Fibroblast of peridontal ligament (primary cell): ENCODE measurements at regions not wholly inside any gene's neighbourhood (a gene's known extent, or its start where the extent isn't known, plus 50 kb on each side); places are given as distances from the start of the nearest gene placed in this dataset.

ENCODE experiments used
- DNase-seq: peaks from one replicate; pipeline ENCODE4 v3.0.0-alpha.2; 2010; ENCODE audit errors: extremely low read depth

DNA sequence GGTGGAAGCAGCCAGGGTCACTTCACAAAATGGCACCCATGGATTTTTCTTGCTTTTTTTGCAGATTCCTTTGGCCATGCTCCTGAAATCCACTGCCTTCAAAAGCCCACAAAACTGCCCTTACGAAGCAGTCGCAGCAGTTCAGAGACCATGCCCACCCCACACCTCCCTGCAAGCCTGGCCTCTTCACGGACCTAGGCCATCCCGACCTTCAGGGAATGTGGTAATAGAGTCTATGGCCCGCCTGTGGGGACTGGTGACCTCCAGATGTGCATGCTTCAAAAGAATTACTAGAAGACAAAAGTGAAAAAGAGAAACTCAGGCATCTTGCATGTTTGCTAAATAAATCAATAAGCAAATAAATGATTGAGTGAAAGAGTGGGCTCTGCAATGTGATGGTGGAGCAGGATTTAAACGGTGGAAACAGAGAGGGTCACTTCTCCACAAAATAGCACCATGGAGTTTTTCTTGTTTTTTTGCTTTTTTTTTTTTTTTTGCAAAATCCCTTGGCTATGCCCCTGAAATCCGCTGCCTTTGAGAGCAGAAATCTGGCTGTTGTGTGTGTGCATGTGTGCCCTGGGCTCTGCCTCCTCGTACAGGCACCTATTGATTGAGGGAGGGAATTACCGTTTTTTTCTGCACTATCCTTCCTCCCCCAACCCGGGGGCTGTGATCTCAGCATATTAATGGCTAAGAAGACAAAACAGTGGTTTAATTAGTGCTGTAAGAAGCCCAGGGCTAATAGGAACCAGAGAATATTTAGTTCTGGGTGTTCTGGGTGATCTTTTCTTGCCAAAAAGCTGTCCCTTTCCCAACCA, 107.4 kb downstream of the PXDC1 start:
- no peak for DNase-seq

DNA sequence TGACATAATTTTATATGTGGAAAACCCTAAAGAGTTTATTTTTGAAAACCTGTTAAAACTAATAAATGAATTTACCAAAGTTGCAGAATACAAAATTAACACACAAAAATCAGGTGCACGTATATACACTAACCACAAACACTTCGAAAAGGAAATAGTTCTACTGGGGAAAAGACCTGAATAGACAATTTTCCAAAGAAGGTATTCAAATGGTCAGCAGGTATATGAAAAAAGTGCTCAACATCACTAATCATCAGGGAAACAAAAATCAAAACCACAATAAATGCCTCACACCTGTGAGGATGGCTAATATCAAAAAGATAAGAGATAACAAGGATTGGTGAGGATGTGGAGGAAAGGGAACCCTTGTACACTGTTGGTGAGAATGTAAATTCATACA, 110.6 kb downstream of the PXDC1 start:
- no peak for DNase-seq

DNA sequence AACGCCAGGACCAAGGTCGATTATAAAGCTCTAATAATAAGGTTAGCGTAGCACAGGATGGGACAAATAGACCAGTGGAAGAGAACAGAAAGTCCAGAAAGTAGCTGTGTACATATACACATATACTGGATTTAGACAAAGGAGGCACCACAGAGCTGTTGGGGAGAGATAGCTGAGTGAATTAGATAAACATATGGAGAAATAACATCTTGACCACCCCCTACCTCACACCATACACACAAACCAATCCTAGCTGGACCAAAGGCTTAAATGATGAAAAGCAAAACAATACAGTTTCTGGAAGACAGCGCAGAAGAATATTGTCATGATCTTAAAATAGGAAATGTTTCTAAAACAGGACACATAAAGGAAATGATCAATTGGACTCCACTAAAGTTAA, 112.9 kb downstream of the PXDC1 start:
- no peak for DNase-seq

DNA sequence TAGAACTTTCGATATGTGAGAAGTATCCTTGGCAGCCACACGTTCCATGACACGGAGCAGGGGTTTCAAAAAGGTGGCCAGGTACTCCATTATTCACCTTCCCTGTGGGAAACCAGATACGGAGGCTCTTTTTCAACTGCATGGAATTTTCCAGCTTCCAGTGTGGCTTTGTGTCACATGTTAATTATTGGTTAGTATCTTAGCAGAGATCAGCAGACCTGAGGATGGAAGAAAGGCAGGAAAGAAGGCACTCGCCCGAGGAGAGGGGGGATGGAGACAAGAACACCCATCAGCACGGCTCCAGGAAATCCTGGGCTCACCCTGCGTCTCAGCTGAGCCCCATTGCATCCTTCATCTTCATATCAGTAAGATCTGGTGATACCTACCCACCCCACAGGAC, 115.5 kb downstream of the PXDC1 start:
- no peak for DNase-seq

DNA sequence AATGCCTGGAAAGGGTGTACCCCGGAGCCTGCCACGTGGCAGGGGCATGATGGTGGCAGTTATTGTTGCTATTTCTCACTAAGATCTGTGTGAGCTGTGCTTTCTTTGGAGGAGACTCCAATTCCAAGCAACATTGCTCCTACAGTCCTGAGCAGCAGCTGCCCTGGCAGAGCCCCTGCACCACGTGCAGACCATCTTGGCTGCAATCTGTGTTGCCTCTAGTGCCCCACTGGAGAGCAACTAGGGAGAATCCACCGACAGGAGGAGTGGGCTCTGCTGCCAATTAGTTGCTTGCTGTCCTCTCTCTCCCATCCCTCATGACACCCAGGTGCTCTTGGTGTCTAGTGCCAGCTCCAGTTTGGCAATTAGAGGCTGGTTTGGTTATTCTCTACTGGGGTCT, 116.0 kb downstream of the PXDC1 start:
- no peak for DNase-seq

DNA sequence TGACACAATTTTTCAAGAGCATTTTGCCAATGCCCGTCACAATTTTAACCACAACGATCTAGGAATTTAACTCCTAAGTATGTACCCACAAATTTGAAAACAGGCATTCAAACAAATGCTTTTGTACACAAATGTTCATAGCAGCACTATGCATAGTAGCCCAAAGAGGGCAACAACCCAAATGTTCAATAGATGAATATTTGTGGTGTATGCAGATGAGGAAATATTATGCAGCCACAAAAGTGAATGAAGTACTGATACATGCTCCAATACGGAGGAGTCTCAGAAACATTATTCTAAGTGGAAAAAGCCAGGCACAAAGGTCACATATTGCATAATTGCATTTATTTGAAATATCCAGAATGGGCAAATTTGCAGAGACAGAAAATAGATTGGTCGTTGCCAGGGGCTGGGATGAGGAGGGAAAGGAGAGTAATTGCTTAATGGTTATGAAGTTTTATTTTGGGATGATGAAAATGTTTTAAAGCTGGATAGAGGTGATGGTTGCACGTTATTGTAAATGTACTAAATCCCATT, 117.2 kb downstream of the PXDC1 start:
- peak; percentile 34 for DNase-seq

DNA sequence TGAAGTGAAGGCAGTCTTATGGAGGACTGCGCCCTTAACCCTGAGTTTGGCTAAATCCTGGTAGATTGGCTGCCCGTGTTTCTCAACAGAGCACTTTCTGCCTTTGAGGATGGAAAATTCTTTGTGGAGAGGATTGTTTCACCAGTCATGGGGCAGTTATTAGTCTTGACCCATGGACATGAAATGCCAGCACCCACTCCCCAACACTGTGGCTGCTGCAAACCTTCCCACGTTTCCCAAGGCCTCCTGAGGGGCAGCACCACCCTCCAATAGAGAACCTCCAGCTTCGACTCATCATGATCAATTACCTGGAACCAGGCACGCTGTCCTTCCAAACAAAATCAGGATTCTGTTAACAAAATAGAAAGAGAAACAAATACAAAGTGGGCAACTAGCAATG, 117.8 kb downstream of the PXDC1 start:
- no peak for DNase-seq

DNA sequence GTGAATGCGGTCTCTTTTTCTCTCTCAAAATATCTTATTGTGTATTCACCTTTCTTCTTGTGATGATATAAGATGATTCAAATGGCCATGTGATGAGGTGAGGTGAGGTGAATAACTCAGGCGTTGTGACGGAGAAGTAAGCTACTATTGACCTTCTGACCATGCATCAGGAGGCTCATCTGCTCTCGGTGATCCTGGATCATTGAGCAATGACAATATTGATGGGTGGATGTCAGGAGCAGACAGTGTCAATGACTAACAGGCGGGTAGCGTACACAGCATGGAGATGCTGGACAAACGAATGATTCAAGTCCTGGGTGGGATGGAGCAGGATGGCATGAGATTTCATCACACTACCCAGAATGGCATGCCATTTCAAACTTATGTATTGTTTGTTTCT, 119.6 kb downstream of the PXDC1 start:
- DNase-seq = no peak

DNA sequence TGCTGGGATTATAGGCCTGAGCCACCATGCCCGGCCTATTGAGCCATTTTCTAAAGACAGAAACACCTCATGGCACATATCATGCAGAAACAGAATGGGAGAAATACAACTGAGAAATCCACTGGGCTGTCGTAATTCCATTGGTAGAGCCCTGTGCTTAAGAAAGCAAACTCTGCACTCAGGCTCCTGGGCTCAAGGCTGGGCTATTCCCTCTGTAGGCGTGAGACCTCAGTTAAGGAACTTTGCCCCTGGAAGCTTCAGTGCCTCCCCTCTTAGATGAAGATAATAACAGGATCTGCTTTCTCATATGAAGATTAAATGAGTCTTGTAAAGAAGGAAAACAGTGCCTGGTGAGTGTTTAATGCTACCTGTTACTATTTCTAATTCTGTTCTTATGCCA, 120.3 kb downstream of the PXDC1 start:
- DNase-seq = no peak

DNA sequence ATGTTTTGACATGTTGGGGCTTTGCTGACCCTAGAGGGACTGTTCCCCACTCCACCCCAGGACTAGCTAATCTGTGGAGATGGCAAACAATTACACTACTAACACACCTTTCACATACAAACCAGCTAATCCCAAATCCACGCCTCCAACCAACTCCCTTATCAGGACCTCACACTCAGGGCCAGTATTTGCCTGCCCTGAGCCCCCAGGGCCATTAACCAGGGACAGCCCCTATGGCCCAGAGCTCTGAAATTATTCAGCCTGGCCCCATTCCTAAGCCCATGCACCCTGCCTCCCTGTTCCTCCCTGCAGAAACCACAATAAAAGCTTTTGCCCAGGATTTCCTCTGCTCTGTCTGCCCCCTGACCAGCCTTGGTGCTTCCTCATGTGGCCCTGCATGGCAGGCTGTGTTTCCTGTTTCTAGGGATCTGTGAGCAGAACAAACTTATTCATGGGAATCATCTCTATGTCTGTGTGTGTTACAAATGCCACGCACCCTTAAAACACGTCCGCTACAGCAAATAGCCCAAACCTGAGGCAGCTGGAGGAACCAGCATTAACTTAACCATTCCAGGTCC, 121.2 kb downstream of the PXDC1 start:
- DNase-seq = no peak

DNA sequence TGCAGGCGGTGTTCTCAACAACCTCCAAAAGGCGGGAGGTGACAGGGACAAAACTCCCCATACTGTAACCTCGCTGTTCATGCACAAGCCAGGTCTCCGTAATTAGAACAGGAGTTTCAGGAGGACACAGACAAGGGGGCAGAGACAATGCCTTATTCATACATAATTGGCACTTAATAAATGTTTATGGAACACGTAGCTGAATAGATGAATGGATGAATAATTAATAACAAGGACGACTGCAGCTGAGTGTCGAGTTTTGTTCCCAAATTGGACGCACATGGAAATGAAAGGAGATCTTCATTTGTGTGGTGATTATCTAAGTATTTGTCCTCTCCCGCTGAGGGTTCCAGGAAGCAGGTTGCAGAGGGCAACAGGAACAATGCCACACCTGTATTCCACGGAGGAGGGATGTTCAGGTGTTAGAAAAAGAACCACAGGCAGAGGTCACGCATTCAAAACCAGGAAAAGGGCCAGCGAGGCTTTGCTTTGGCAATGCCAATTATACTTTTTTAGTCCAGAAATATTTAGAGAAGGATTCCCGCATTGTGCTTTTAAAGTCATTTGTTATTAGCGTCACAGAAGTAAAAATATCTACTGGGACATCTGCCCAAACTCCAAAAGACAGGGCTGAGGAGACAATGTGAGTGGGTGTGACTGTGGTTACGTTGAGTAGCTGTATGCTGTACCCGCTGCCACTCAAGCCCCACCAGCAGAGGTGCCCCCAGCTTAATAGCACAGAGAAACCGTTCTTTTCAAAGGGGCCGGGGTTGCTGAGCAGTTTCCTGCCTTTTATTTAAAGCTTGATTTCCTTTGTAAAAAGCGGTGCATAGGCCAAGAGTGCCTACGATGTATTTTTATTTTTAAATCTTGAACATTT, 123.3 kb downstream of the PXDC1 start:
- no peak for DNase-seq

DNA sequence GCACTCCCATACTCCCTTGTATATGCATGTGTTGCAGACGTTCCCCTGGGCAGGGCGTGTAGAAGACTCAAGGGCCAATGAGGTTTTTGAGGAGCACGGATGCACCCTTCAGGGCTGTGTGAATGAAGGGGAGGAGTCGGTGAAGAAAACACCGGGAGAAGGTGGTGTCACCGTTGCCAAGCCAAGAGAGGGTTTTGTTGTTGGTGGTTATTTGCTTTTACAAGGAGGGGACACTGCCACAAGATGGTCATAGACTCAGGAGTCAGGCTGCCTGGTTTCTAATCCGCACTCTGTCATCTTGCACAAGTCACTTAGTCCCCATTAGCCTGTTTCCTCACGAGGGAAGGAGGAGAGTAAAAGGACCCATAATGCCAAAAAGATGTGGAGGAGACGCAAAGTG, 124.0 kb downstream of the PXDC1 start:
- no peak for DNase-seq

DNA sequence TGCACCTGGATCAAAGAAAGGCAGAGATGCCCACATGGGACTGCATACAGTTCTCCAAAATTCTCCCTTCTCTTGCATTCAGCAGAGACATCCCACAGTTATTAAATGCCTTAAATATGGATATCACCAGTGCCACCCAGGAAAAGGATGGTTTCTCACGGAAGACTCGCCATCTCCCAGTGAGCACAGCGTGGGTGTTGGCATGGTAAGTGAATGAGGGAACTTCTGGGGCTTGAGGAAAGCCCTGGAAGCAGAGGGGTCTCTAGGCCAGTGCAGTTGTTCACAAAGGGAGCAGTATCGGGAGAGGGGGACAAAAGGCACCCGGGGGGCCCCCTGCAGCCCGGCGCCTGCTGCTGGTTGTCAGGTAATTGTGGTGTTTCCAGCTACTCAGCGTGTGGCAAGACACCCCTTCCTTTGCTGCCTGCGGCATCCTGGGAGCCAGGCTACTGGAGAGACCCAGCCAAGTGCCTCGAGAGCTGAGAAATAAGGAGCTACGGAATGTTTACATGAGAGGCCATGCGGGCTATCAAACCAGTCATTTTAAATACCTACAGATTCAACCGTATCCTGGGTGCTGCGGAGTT, 125.4 kb downstream of the PXDC1 start:
- no peak for DNase-seq

DNA sequence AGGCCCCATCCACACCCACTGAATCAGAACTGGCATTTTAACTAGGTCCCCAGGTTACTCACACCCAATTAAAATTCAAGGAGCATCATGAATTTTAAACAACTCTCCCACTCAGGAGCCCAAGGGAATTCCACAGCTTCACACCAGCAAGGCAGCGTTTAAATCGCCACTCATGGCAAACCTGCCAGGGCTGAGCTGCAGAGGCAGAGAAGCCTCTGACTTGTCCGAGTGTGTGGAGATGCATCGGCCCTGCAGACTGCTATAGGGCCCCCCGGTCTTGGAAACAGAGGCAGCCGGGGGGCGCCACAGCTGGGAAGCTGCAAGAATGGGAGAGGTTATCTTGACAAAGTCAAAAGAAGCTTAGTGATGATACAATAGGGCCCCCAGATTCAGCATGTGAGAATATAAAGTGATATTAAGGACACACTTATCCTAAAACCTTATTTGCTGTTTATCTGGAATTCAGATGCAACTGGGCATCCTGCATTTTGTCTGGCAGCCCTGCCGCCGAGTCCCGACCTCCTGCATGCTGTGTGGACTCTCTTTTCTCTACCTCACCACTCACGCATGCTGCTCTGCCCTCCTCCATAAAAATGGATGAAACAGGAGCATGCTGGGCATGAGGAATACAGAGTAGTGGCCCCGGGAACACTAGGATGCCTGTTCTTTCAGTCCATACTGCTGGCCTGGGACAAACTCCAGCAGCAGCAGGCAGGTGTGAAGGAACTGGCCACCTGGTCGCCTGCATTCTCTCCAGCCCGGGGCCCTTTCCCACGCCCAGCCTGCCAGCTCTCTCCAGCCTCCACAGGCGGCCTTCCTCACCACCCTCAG, 126.1 kb downstream of the PXDC1 start:
- DNase-seq = no peak

DNA sequence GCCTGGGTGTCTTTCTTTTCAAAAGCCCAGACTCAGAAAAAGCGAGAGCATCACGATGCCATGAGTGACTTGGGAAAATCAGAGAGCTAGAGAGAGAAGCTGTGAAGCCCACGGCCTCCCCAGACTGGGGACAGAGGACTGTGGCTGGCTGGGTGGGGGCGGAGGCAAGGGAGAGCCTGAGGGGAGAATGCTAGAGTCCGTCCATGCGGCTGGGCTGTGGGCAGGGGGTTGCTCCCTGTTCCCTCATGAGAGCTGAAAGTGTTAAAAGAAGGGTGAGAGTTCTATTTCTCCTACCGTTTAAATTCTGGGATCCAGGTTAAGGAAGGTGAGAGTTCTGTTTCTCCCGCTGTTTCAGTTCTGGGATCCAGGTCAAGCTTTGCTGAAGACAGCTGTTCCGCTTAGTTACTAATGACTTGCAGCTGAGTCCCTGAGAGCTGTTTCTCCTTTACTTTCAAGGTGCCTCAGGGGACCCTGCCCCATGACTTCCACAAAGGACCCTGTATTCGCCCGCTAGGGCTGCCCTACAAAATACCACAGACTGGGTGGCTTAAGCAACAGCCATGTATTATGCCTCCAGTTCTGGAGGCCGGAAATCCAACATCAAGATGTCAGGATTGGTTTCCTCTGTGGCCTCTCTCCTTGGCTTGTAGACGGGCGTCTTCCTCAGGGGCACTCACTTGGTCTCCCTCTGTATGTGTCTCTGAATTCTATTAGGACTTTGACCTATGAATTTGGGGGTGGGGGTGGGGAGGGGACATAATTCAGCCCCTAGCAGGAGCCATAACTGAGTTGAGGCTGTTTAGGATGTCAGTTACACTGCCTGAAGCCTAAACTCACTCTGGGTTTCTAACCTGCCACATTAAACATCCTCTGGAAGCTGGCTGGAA, 127.0 kb downstream of the PXDC1 start:
- DNase-seq = no peak

DNA sequence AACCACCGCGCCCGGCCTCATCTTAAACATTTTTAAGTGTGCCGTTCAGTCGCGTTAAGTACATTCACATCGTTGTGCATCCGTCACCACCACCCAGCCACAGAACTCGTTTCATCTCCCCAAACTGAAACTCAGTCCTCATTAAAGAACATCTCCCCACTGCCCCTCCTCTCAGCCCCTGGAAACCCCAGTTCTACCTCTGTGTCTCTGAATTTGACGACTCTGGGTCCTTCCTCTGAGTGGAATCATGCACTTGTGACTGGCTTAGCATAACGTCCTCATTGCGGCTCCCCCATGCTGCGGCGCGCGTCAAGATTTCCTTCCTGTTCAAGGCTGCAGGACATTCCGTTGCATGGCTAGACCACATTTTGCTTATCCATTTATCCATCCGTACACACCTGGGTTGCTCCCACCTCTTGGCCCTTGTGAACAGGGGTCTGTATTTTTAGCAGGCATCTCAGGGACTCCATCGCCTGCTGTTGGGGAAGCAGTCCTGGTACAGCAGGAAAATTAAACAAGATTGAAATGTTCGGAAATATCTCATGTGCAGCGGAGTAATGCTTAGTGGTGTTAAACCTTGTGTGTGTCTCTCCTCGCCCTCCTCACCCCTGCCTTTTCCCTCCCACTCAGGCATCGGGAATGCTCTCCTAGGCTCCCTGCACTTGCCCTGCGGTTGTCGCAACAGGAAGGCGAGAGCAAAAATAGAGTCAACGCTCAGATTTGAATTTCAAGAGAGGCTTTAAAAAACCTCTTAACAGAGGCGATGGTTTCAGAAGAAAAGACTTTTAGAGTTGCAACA, 127.9 kb downstream of the PXDC1 start:
- DNase-seq = no peak

DNA sequence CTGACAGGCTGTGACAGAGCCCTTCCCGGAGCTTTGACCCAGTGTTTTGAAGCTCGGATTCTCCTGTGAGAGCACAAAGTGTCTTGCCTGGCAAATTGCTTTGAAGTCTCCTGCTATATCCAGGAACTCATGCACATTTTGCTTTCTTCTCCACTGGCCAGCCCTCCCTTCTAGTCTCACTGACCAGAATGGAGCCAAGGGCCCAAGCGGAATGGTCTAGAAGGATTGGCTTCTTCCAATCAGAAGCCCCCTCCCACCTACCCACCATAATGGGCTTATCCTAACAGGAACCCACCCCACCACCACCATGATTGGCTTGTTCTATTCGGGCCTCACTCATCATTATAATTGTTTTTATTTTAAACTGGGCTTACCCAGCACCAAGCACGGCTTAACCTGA, 130.1 kb downstream of the PXDC1 start:
- no peak for DNase-seq

DNA sequence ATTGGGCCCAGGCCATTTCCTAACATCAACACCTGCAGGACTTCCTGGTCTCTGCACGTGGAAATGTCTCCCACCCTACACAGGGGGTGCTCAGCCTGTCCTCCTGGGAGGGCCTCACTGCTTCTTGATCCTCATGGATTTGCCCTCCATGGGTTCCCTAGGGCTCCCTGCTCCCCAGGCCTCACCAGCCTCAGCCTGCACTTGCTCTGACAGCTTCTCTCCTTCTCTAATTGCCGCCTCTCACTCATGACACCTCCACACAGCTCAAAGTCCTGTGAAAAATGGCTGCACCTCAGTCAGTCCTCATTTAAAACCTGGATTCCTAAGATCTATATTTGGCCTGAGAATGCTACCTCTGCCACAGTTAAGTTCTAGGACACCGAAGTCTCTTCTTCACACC, 130.6 kb downstream of the PXDC1 start:
- no peak for DNase-seq

DNA sequence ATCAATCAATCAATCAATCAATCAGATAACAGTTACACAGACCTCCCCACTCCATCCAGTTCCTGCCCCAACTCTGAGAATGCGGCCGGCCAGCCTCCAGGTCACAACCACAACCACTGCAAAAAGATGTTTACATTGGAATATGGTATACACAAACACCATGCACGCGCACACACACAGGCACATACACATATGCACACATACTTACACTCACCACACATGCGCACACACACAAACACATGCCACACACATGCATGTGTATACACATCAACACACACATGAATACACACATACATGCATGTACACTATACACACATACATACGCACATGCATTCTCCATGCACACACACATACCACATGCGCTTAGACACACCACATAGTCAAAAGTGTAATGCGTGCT, 131.1 kb downstream of the PXDC1 start:
- no peak for DNase-seq
